DMS 273 (cell line): ENCODE measurements at regions not wholly inside any gene's neighbourhood (a gene's known extent, or its start where the extent isn't known, plus 50 kb on each side); places are given as distances from the start of the nearest gene placed in this dataset.
"Not testable (repeated sequence)": the region's sequence is repeated elsewhere in the genome, so short reads cannot be mapped to it uniquely, and the experiment has no call there.

Source experiments
- DNase-seq: peaks from one replicate; lab custom pipeline; 2025; ENCODE audit not compliant: unreplicated experiment; lab: John Stamatoyannopoulos, UW

GRCh38 chr3:178203650-178204049 lies 332.6 kb upstream of the KCNMB2 start:
- DNase-seq = no peak

GRCh38 chr3:178205740-178206139 lies 330.5 kb upstream of the KCNMB2 start:
- DNase-seq = no peak

- DNase-seq = no peak
These were observed 329.7 kb upstream of the KCNMB2 start for GRCh38 chr3:178206521-178206920.

GRCh38 chr3:178207161-178207560 lies 329.1 kb upstream of the KCNMB2 start:
- not testable (repeated sequence) for DNase-seq

- not testable (repeated sequence) for DNase-seq
These were observed 328.6 kb upstream of the KCNMB2 start for GRCh38 chr3:178207627-178208026.

GRCh38 chr3:178209116-178209515 lies 327.1 kb upstream of the KCNMB2 start:
- not testable (repeated sequence) for DNase-seq

GRCh38 chr3:178209618-178210017 lies 326.6 kb upstream of the KCNMB2 start:
- not testable (repeated sequence) for DNase-seq

- not testable (repeated sequence) for DNase-seq
These were observed 325.1 kb upstream of the KCNMB2 start for GRCh38 chr3:178211086-178211485.

- DNase-seq = no peak
These were observed 318.8 kb upstream of the KCNMB2 start for GRCh38 chr3:178217479-178217878.

GRCh38 chr3:178218231-178218630 lies 318.0 kb upstream of the KCNMB2 start:
- no peak for DNase-seq

- not testable (repeated sequence) for DNase-seq
These were observed 316.6 kb upstream of the KCNMB2 start for GRCh38 chr3:178219661-178220060.

- no peak for DNase-seq
These were observed 312.4 kb upstream of the KCNMB2 start for GRCh38 chr3:178223876-178224275.

GRCh38 chr3:178226094-178226493 lies 310.1 kb upstream of the KCNMB2 start:
- no peak for DNase-seq

- no peak for DNase-seq
These were observed 304.6 kb upstream of the KCNMB2 start for GRCh38 chr3:178231645-178232044.

- DNase-seq = peak; percentile 72
These were observed 302.7 kb upstream of the KCNMB2 start for GRCh38 chr3:178233371-178234071.

- no peak for DNase-seq
These were observed 299.5 kb upstream of the KCNMB2 start for GRCh38 chr3:178236555-178237277.

- no peak for DNase-seq
These were observed 298.1 kb upstream of the KCNMB2 start for GRCh38 chr3:178238179-178238578.

- DNase-seq = peak; percentile 34
These were observed 291.2 kb upstream of the KCNMB2 start for GRCh38 chr3:178244733-178245709.

- DNase-seq = no peak
These were observed 290.2 kb upstream of the KCNMB2 start for GRCh38 chr3:178246004-178246403.

GRCh38 chr3:178255315-178255714 lies 280.9 kb upstream of the KCNMB2 start:
- DNase-seq = no peak

GRCh38 chr3:178257491-178257890 lies 278.7 kb upstream of the KCNMB2 start:
- DNase-seq = no peak
